Gastrocnemius medialis (tissue), 4 donors: ENCODE measurements at regions not wholly inside any gene's neighbourhood (a gene's known extent, or its start where the extent isn't known, plus 50 kb on each side); places are given as distances from the start of the nearest gene placed in this dataset.

Experiments used
- ATAC-seq, 2 donors: fragments of 150-250 bp; one replicate each; pipeline ENCODE4 v1.9.1; 2016
- DNase-seq, 2 donors: peaks; one replicate each; pipeline ENCODE4 v3.0.0-alpha.2; 2019
- H3K27ac ChIP-seq, 4 donors: fragments of 200-600 bp; sonication (generic); 1 replicate in 1 of 4; 2 replicates in 3 of 4; pipeline ENCODE4 v1.5.1; 2016 to 2018; ENCODE audit warnings: mild to moderate bottlenecking in 2 of 4, moderate library complexity in 1 of 4
- H3K27me3 ChIP-seq, 3 donors: fragments of 200-600 bp; sonication (generic) in 2 of 3; 1 replicate in 1 of 3; 2 replicates in 2 of 3; pipeline versions ENCODE4 v1.5.1 to v1.6.0; 2016 to 2019; ENCODE audit warnings: mild to moderate bottlenecking in 1 of 3, moderate library complexity in 1 of 3
- H3K36me3 ChIP-seq, 2 donors: fragments of 200-600 bp; sonication (generic) in 1 of 2; one replicate each; pipeline ENCODE4 v1.5.1; 2017 to 2018
- H3K4me1 ChIP-seq, 2 donors: fragments of 200-600 bp; sonication (generic) in 1 of 2; one replicate each; pipeline ENCODE4 v1.5.1; 2016 to 2017; ENCODE audit warnings: mild to moderate bottlenecking in 2 of 2
- H3K4me3 ChIP-seq, 4 donors: fragments of 200-600 bp; sonication (generic) in 3 of 4; 1 replicate in 1 of 4; 2 replicates in 3 of 4; pipeline ENCODE4 v1.5.1; 2016 to 2019; ENCODE audit warnings: mild to moderate bottlenecking in 2 of 4
- H3K9me3 ChIP-seq, 3 donors: fragments of 200-600 bp; sonication (generic) in 2 of 3; 1 replicate in 1 of 3; 2 replicates in 2 of 3; pipeline ENCODE4 v1.5.1; 2016 to 2019
- POLR2A ChIP-seq, 2 donors: fragments of 450-650 bp; IDR thresholded peaks; one replicate each; pipeline ENCODE4 v1.6.1; 2017; ENCODE audit warnings: antibody characterized with exemption in 2 of 2, mild to moderate bottlenecking in 2 of 2, moderate library complexity in 2 of 2
- in situ Hi-C, 4 donors: fragments of 200-750 bp; cut with MboI; loops; one replicate each; pipeline versions ENCODE4 v1.15.0 to v1.8.0; 2017; ENCODE audit warnings: low sequenced_read_pairs in 4 of 4
- intact Hi-C: fragments of 100-400 bp; cut with DNase I; formaldehyde crosslinking; loops from one replicate; pipeline ENCODE4 v1.15.1; 2023; ENCODE audit warnings: low total_unique reads
- TF ChIP-seq, protein P1 (sequence below), 5 experiments: fragments of 450-650 bp in 3 of 5; fragments of 200-600 bp in 2 of 5; sonication (generic) in 2 of 5; IDR thresholded peaks in 4 of 5; conservative IDR thresholded peaks in 1 of 5; 1 replicate in 4 of 5; 2 replicates in 1 of 5; pipeline ENCODE4 v1.5.1; 2016 to 2019; ENCODE audit warnings: antibody characterized with exemption in 5 of 5, mild to moderate bottlenecking in 3 of 5, moderate library complexity in 3 of 5

- no peak overlapping the region for H3K4me3 ChIP-seq
- H3K27ac ChIP-seq: no peak overlapping the region
- peaks cover 0 to 3% (median 0%) of the 10 kb centered on the region in 3 donors for H3K27me3 ChIP-seq
- ATAC-seq (no peak), DNase-seq (no peak)
- in situ Hi-C loops (no loop called here), intact Hi-C loops (loop anchor here (10.0 kb wide), 1 partner anchor 169 kb away; no protein-coding TSS in a partner anchor)
- H3K9me3 ChIP-seq: no peaks in the 10 kb centered on the region
- no peaks in the 10 kb centered on the region for H3K36me3 ChIP-seq
- no peaks in the 10 kb centered on the region for H3K4me1 ChIP-seq
- no peak for TF ChIP-seq POLR2A (IDR thresholded peaks at IDR 0.05)
- TF ChIP-seq, protein P1, sequence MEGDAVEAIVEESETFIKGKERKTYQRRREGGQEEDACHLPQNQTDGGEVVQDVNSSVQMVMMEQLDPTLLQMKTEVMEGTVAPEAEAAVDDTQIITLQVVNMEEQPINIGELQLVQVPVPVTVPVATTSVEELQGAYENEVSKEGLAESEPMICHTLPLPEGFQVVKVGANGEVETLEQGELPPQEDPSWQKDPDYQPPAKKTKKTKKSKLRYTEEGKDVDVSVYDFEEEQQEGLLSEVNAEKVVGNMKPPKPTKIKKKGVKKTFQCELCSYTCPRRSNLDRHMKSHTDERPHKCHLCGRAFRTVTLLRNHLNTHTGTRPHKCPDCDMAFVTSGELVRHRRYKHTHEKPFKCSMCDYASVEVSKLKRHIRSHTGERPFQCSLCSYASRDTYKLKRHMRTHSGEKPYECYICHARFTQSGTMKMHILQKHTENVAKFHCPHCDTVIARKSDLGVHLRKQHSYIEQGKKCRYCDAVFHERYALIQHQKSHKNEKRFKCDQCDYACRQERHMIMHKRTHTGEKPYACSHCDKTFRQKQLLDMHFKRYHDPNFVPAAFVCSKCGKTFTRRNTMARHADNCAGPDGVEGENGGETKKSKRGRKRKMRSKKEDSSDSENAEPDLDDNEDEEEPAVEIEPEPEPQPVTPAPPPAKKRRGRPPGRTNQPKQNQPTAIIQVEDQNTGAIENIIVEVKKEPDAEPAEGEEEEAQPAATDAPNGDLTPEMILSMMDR (IDR thresholded peaks at IDR 0.05 in 4 of 5, conservative IDR thresholded peaks at IDR 0.05 in 1 of 5): no peak
Observed at GRCh38 chr7:127513311-127513710, 72.1 kb downstream of the GCC1 start.

DNA sequence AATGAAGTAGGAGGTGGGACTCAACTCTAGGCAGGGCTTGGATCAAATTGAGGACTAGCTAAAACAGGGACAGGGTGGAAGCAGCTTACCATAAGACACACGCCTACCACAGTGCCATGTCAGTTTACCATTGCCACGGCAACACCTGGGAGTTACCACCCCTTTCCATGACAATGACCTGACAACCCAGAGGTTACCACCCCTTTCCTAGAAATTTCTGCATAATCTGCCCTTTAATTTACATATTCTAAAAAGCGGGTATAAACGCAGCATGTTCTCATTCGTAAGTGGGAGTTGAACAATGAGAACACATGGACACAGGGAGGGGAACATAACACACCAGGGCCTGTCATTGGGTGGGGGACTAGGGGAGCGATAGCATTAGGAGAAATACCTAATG is 72.7 kb downstream of the GCC1 start:
- H3K27me3 ChIP-seq: peaks cover 0 to 3% (median 0%) of the 10 kb centered on the region in 3 donors
- H3K9me3 ChIP-seq: no peaks in the 10 kb centered on the region
- DNase-seq (no peak), ATAC-seq (no peak)
- H3K27ac ChIP-seq: no peak overlapping the region
- no peak overlapping the region for H3K4me3 ChIP-seq
- intact Hi-C loops: loop anchor here (10.0 kb wide), 1 partner anchor 168 kb away; no protein-coding TSS in a partner anchor
- in situ Hi-C loops: no loop called here
- TF ChIP-seq, protein P1 (IDR thresholded peaks at IDR 0.05 in 4 of 5, conservative IDR thresholded peaks at IDR 0.05 in 1 of 5): no peak
- H3K36me3 ChIP-seq: no peaks in the 10 kb centered on the region
- no peaks in the 10 kb centered on the region for H3K4me1 ChIP-seq

DNA sequence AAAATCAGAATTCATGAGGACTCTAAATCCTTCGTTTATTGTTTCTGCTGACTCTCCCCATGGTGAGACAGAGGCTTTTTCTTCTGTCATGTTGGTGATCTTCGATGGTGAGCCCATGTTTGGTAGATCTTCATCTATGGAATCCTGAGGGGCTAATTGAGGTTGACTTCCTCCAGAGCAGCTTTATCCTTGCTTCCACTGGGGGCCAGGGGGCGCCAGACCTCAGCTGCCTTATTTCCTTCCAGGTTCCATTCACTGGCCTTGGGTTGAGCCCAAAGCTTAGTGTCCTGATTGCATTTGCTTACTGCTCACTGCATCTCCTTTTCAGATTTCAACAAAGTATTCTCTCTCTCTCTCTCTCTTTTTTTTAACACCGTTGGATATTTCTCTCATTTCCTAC is 80.7 kb downstream of the GCC1 start:
- ATAC-seq (no peak), DNase-seq (no peak)
- H3K36me3 ChIP-seq: no peaks in the 10 kb centered on the region
- no peak overlapping the region for H3K27ac ChIP-seq
- intact Hi-C loops: no loop called here
- no peaks in the 10 kb centered on the region for H3K4me1 ChIP-seq
- no peaks in the 10 kb centered on the region for H3K9me3 ChIP-seq
- in situ Hi-C loops: no loop called here
- H3K27me3 ChIP-seq: peaks cover 0 to 3% (median 0%) of the 10 kb centered on the region in 3 donors
- no peak overlapping the region for H3K4me3 ChIP-seq
- TF ChIP-seq, protein P1 (IDR thresholded peaks at IDR 0.05 in 4 of 5, conservative IDR thresholded peaks at IDR 0.05 in 1 of 5): peak in 1 of 5 experiments; percentile 33
- TF ChIP-seq POLR2A (IDR thresholded peaks at IDR 0.05): no peak

- ATAC-seq (no peak), DNase-seq (no peak)
- Histone ChIP-seq H3K9me3 (no peaks in the 10 kb centered on the region), H3K36me3 (no peaks in the 10 kb centered on the region), H3K4me1 (no peaks in the 10 kb centered on the region), H3K27ac (no peak overlapping the region), H3K4me3 (no peak overlapping the region), H3K27me3 (no peaks in the 10 kb centered on the region)
- no peak for TF ChIP-seq POLR2A (IDR thresholded peaks at IDR 0.05)
- TF ChIP-seq, protein P1 (IDR thresholded peaks at IDR 0.05 in 4 of 5, conservative IDR thresholded peaks at IDR 0.05 in 1 of 5): no peak
- intact Hi-C loops: no loop called here
- in situ Hi-C loops: no loop called here
Observed at GRCh38 chr7:127501817-127502216, 83.6 kb downstream of the GCC1 start.

GRCh38 chr7:127487381-127487780 is 94.9 kb upstream of the ZNF800 start:
- DNase-seq: no peak
- no peaks in the 10 kb centered on the region for H3K4me1 ChIP-seq
- no peaks in the 10 kb centered on the region for H3K9me3 ChIP-seq
- no peak overlapping the region for H3K27ac ChIP-seq
- TF ChIP-seq, protein P1 (IDR thresholded peaks at IDR 0.05 in 4 of 5, conservative IDR thresholded peaks at IDR 0.05 in 1 of 5): no peak
- no peak for TF ChIP-seq POLR2A (IDR thresholded peaks at IDR 0.05)
- H3K36me3 ChIP-seq: no peaks in the 10 kb centered on the region
- no peak overlapping the region for H3K4me3 ChIP-seq
- no peaks in the 10 kb centered on the region for H3K27me3 ChIP-seq
- in situ Hi-C loops: no loop called here
- intact Hi-C loops: no loop called here
- no peak for ATAC-seq
